GM04504 (cell line): ENCODE measurements at regions not wholly inside any gene's neighbourhood (a gene's known extent, or its start where the extent isn't known, plus 50 kb on each side); places are given as distances from the start of the nearest gene placed in this dataset.

Experiments used
- DNase-seq: peaks from one replicate; pipeline ENCODE4 v3.0.0-alpha.2; 2012; ENCODE audit warnings: low read depth

DNA sequence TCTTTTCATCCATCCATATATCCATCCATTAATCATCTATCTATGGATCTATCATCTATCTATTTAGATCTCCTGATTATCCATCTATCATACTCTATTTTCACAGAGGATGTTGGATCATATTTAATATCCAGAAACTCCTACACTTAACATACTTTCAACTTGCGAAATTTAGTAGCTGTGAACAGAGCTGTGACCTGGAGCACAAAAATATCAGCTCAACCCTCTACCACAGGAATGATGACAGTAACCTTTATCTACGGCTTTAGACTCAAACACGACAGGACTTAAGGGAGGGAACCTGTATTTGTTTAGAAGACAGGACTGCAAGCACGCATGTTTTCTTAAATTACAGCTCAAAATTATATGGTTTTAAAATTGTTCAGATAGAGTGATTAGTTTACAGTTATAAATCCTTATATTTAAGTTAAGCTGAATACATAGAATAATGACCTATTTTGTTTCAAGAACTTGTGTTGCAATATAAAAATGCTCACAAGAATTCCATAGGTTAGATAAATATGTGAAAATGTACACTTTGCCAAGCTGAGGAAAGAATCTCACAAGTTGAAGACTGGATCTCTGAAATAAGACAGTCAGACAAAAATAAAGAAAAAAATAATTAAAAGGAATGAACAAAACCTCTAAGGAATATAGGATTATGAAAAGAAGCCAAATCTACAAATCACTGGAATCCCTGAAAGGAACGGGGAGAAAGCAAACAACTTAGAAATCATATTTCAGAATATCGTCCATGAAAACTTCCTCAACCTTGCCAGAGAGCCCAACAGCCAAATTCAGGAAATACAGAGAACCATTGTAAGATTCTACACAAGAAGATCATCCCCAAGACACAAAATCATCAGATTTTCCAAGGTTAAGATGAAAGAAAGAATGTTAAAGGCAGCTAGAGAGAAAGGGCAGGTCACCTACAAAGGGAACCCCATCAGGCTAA lies 142.0 kb downstream of the COL6A3 start:
- DNase-seq = no peak
